Left ventricle myocardium inferior (tissue), 1 donor: ENCODE measurements at regions not wholly inside any gene's neighbourhood (a gene's known extent, or its start where the extent isn't known, plus 50 kb on each side); places are given as distances from the start of the nearest gene placed in this dataset.

Source experiments
- DNase-seq: peaks from one replicate; pipeline ENCODE4 v3.0.0-alpha.2; 2020
- H3K27ac ChIP-seq: fragments of 200-600 bp; replicated peaks from 2 replicates; pipeline ENCODE4 v1.8.0; 2021
- H3K27me3 ChIP-seq: fragments of 200-600 bp; 2 replicates; pipeline ENCODE4 v1.8.0; 2021; ENCODE audit warnings: low read depth
- H3K36me3 ChIP-seq: fragments of 200-600 bp; 2 replicates; pipeline ENCODE4 v1.8.0; 2021
- H3K4me1 ChIP-seq: fragments of 200-600 bp; 2 replicates; pipeline ENCODE4 v1.8.0; 2021
- H3K4me3 ChIP-seq: fragments of 200-600 bp; 2 replicates; pipeline ENCODE4 v1.8.0; 2021; ENCODE audit warnings: mild to moderate bottlenecking, moderate library complexity
- H3K9me3 ChIP-seq: fragments of 200-600 bp; replicated peaks from 2 replicates; pipeline ENCODE4 v1.8.0; 2021
- intact Hi-C: fragments of 100-400 bp; cut with micrococcal nuclease; formaldehyde crosslinking; loops from one replicate; pipeline ENCODE4 v1.11.0; 2022
- TF ChIP-seq, protein P1 (sequence below): fragments of 200-600 bp; IDR thresholded peaks from 2 replicates; pipeline ENCODE4 v1.8.0; 2021; ENCODE audit warnings: antibody characterized with exemption, mild to moderate bottlenecking, borderline replicate concordance
- donor health status: DM: no; HTN: yes; CAD: no; lungs with severe emphysema.

DNA sequence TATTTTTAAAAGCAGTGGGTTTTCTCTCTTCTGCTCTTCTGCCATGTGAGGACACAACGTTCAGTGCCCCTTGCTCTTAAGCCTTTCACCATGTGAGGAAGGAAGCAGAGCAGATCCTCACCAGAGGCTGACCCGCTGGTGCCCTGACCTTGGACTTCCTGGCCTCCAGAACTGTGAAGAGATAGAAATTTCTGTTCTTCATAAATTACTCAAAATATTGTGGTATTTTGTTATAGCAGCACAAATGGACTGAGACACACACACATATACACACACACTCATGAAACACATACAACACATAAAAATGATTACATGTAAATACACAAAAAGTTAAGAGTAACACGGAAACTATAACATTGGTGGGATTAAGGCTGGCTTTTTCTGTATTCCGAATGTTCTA, 244.8 kb upstream of the NOCT start:
- no peaks in the 10 kb centered on the region for H3K36me3 ChIP-seq
- TF ChIP-seq, protein P1, sequence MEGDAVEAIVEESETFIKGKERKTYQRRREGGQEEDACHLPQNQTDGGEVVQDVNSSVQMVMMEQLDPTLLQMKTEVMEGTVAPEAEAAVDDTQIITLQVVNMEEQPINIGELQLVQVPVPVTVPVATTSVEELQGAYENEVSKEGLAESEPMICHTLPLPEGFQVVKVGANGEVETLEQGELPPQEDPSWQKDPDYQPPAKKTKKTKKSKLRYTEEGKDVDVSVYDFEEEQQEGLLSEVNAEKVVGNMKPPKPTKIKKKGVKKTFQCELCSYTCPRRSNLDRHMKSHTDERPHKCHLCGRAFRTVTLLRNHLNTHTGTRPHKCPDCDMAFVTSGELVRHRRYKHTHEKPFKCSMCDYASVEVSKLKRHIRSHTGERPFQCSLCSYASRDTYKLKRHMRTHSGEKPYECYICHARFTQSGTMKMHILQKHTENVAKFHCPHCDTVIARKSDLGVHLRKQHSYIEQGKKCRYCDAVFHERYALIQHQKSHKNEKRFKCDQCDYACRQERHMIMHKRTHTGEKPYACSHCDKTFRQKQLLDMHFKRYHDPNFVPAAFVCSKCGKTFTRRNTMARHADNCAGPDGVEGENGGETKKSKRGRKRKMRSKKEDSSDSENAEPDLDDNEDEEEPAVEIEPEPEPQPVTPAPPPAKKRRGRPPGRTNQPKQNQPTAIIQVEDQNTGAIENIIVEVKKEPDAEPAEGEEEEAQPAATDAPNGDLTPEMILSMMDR: no peak
- H3K27me3 ChIP-seq: no peaks in the 10 kb centered on the region
- H3K9me3 ChIP-seq: no peaks in the 10 kb centered on the region
- intact Hi-C loops: no loop called here
- no peak for DNase-seq
- no peak overlapping the region for H3K4me3 ChIP-seq
- H3K27ac ChIP-seq: no peak overlapping the region
- H3K4me1 ChIP-seq: peaks cover 3% of the 10 kb centered on the region

DNA sequence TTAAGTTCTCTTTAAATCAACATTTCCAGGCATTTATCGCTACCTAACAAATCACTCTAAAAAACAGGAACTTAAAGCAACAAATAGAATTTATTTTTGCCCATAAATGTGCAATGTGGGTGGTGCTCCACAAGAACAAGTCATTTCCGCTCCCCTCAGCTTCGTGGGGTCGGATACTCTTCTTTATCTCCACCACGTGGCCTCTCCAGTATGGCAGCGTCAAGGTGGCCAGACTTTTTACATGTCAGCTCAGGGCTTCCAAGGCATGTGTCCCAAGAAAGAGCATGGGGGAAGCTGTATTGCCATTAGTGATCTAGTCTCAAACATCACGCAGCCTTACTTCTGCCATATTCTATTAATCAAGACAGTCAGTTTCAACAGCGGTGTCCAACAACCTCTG, 249.2 kb upstream of the NOCT start:
- H3K27ac ChIP-seq: no peak overlapping the region
- H3K4me3 ChIP-seq: no peak overlapping the region
- H3K36me3 ChIP-seq: no peaks in the 10 kb centered on the region
- no peaks in the 10 kb centered on the region for H3K27me3 ChIP-seq
- H3K4me1 ChIP-seq: no peaks in the 10 kb centered on the region
- DNase-seq: no peak
- no peaks in the 10 kb centered on the region for H3K9me3 ChIP-seq
- intact Hi-C loops: no loop called here
- TF ChIP-seq, protein P1: no peak

DNA sequence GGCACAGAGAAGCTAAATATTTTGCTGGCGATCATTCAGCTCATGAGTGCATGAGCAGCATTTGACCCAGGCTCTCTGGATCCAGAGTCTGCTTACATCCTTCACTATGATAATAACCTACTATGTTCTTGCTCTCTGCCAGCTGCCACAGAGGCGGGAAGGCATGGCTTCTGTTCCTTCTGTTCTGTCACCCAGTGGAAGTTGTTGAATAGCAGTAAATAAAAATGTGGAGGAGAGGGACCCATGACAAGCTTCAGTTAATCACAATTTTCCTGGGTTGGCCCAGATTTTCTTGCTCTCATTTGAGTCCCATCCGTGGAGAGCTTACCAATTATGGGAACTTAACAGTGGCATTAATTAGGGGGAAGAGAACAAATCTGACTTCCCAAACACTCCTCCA, 250.1 kb upstream of the NOCT start:
- DNase-seq: no peak
- H3K27ac ChIP-seq: no peak overlapping the region
- no peaks in the 10 kb centered on the region for H3K9me3 ChIP-seq
- H3K36me3 ChIP-seq: no peaks in the 10 kb centered on the region
- no peaks in the 10 kb centered on the region for H3K4me1 ChIP-seq
- no peaks in the 10 kb centered on the region for H3K27me3 ChIP-seq
- TF ChIP-seq, protein P1: no peak
- intact Hi-C loops: no loop called here
- no peak overlapping the region for H3K4me3 ChIP-seq

DNA sequence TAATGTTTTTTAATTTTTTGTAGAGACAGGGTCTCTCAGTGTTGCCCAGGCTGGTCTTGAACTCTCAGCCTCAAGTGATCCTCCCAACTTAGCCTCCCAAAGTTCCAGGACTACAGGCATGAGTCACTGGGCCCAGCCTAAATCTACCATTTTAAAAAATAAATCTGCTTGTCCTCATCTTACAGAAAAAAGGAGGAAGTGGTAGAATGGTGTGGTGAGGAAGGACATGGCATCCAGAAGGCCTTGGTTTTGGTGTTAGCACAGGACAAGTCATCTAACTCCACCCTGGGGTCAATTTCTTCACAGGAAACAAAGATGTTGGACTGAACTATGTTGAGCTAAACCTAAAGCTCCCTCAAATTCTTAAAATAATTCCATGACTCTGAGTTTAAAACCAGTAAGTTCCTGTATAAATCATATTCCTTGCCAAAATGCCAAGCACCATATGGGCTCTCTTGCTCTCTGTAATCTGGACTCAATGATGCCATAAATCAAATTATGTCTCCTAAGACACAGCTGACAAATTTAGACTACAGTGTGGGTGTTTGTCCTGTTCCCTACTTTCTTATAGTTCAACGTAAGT, 253.9 kb upstream of the NOCT start:
- Histone ChIP-seq H3K27ac (no peak overlapping the region), H3K36me3 (no peaks in the 10 kb centered on the region), H3K4me1 (no peaks in the 10 kb centered on the region), H3K4me3 (no peak overlapping the region), H3K9me3 (no peaks in the 10 kb centered on the region), H3K27me3 (no peaks in the 10 kb centered on the region)
- intact Hi-C loops: no loop called here
- TF ChIP-seq, protein P1: no peak
- no peak for DNase-seq

DNA sequence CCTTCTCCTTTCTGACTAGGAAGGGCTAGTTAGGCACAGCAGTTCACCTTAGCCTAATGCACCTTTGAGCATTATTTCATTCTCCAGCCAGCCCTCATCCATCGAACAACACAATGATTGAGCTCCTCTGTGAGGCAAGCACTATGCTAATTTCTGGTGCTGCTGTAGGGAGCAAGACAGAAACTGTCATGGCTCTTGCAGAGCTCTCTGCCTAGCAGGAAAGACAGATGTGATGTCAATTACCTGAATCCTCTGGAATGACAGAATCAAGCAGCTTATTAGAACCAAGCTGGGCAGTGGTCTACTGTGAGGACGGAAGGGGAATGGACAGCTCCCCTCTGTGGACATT, 256.1 kb upstream of the NOCT start:
- Histone ChIP-seq H3K9me3 (peaks cover under 1% of the 10 kb centered on the region), H3K36me3 (no peaks in the 10 kb centered on the region), H3K4me1 (no peaks in the 10 kb centered on the region), H3K27me3 (no peaks in the 10 kb centered on the region), H3K27ac (no peak overlapping the region), H3K4me3 (no peak overlapping the region)
- TF ChIP-seq, protein P1: no peak
- intact Hi-C loops: no loop called here
- DNase-seq: no peak
